Body of pancreas (tissue), 4 donors: ENCODE measurements at regions not wholly inside any gene's neighbourhood (a gene's known extent, or its start where the extent isn't known, plus 50 kb on each side); places are given as distances from the start of the nearest gene placed in this dataset.
"Not testable (repeated sequence)": the region's sequence is repeated elsewhere in the genome, so short reads cannot be mapped to it uniquely, and the experiment has no call there.

Experiments used
- ATAC-seq: fragments of 150-250 bp; one replicate; pipeline ENCODE4 v1.9.1; 2016
- DNase-seq, 4 donors: peaks; one replicate each; pipeline ENCODE4 v3.0.0-alpha.2; 2019
- H3K27ac ChIP-seq, 4 donors: fragments of 200-600 bp; sonication (generic); 1 replicate in 3 of 4; 2 replicates in 1 of 4; pipeline versions ENCODE4 v1.5.1 to v1.6.1; 2016 to 2019; ENCODE audit warnings: mild to moderate bottlenecking in 1 of 4, mixed read lengths in 1 of 4, moderate library complexity in 1 of 4
- H3K27me3 ChIP-seq, 2 donors: fragments of 200-600 bp; sonication (generic); one replicate each; pipeline ENCODE4 v1.6.0; 2016; ENCODE audit warnings: mild to moderate bottlenecking in 1 of 2
- H3K36me3 ChIP-seq, 2 donors: fragments of 200-600 bp; sonication (generic); replicated peaks in 1 of 2; 2 replicates each; pipeline ENCODE4 v1.5.1; 2016; ENCODE audit warnings: low read depth in 2 of 2; ENCODE audit not compliant: insufficient read depth in 1 of 2
- H3K4me1 ChIP-seq: fragments of 200-600 bp; sonication (generic); one replicate; pipeline ENCODE4 v1.6.0; 2016
- H3K4me3 ChIP-seq, 2 donors: fragments of 200-600 bp; sonication (generic); 1 replicate in 1 of 2; 2 replicates in 1 of 2; pipeline ENCODE4 v1.5.1; 2016 to 2019
- H3K9me3 ChIP-seq, 3 donors: fragments of 200-600 bp; sonication (generic); 1 replicate in 2 of 3; 2 replicates in 1 of 3; pipeline ENCODE4 v1.5.1; 2016
- CTCF ChIP-seq, 7 experiments: fragments of 450-650 bp in 4 of 7; fragments of 200-600 bp in 3 of 7; sonication (generic) in 3 of 7; IDR thresholded peaks; one replicate each; pipeline ENCODE4 v1.5.1; 2016 to 2019; ENCODE audit warnings: antibody characterized with exemption in 7 of 7
- POLR2A ChIP-seq, 3 donors: fragments of 450-650 bp; IDR thresholded peaks; one replicate each; pipeline ENCODE4 v1.6.1; 2016; ENCODE audit warnings: antibody characterized with exemption in 3 of 3, mild to moderate bottlenecking in 2 of 3
- WGBS, 2 donors: methylation state at CpG; one replicate each; pipeline ENCODE4 v1.1.5; 2017; 5-methylcytosine and 5-hydroxymethylcytosine counted together
- intact Hi-C: fragments of 100-400 bp; cut with DNase I; formaldehyde crosslinking; loops from one replicate; pipeline ENCODE4 v1.15.1; 2023

- no peaks in the 10 kb centered on the region for H3K9me3 ChIP-seq
- no peaks in the 10 kb centered on the region for H3K27me3 ChIP-seq
- ATAC-seq (no peak), DNase-seq (no peak)
- no peaks in the 10 kb centered on the region for H3K4me1 ChIP-seq
- no peak for TF ChIP-seq POLR2A (IDR thresholded peaks at IDR 0.05)
- no peak for TF ChIP-seq CTCF (IDR thresholded peaks at IDR 0.05)
- no peak overlapping the region for H3K4me3 ChIP-seq
- H3K36me3 ChIP-seq: no peaks in the 10 kb centered on the region
- WGBS, 2 donors: 72% methylated on average over 5 of the region's 5 CpGs
- H3K27ac ChIP-seq: no peak overlapping the region
- intact Hi-C loops: no loop called here
These were observed 480.9 kb upstream of the TMEFF2 start for GRCh38 chr2:192675681-192676080.

GRCh38 chr2:192669505-192670091, 474.9 kb upstream of the TMEFF2 start:
- 68 to 71% methylated on average over 8 of the region's 8 CpGs for WGBS, 2 donors

GRCh38 chr2:192660555-192660954, 465.8 kb upstream of the TMEFF2 start:
- DNase-seq, H3K9me3 ChIP-seq, H3K4me1 ChIP-seq, intact Hi-C loops, H3K27me3 ChIP-seq, ATAC-seq, H3K4me3 ChIP-seq, H3K36me3 ChIP-seq, H3K27ac ChIP-seq: not testable (repeated sequence)
- WGBS, 2 donors: 58 to 66% methylated on average over 4 of the region's 4 CpGs

More at GRCh38 chr2:192669505-192670091, 474.9 kb upstream of the TMEFF2 start:
- Histone ChIP-seq H3K9me3 (no peaks in the 10 kb centered on the region), H3K36me3 (no peaks in the 10 kb centered on the region), H3K27ac (no peak overlapping the region), H3K4me3 (no peak overlapping the region), H3K27me3 (no peaks in the 10 kb centered on the region), H3K4me1 (no peaks in the 10 kb centered on the region)
- TF ChIP-seq POLR2A (IDR thresholded peaks at IDR 0.05) (no peak), CTCF (IDR thresholded peaks at IDR 0.05) (no peak)
- intact Hi-C loops: no loop called here
- no peak for DNase-seq
- ATAC-seq: no peak

GRCh38 chr2:192657362-192657761, 462.6 kb upstream of the TMEFF2 start:
- WGBS, 2 donors: 50% methylated on average over 3 of the region's 3 CpGs
- no peak for ATAC-seq
- no peak for DNase-seq
- H3K9me3 ChIP-seq: no peaks in the 10 kb centered on the region
- H3K36me3 ChIP-seq: no peaks in the 10 kb centered on the region
- intact Hi-C loops: no loop called here
- H3K27me3 ChIP-seq: no peaks in the 10 kb centered on the region
- no peak overlapping the region for H3K4me3 ChIP-seq
- TF ChIP-seq CTCF (IDR thresholded peaks at IDR 0.05) (no peak), POLR2A (IDR thresholded peaks at IDR 0.05) (no peak)
- no peaks in the 10 kb centered on the region for H3K4me1 ChIP-seq
- no peak overlapping the region for H3K27ac ChIP-seq

- H3K27me3 ChIP-seq: no peaks in the 10 kb centered on the region
- ATAC-seq: no peak
- no peak for DNase-seq
- TF ChIP-seq CTCF (IDR thresholded peaks at IDR 0.05): no peak
- no peak for TF ChIP-seq POLR2A (IDR thresholded peaks at IDR 0.05)
- no peaks in the 10 kb centered on the region for H3K9me3 ChIP-seq
- no peaks in the 10 kb centered on the region for H3K36me3 ChIP-seq
- H3K27ac ChIP-seq: no peak overlapping the region
- no peak overlapping the region for H3K4me3 ChIP-seq
- intact Hi-C loops: no loop called here
- no peaks in the 10 kb centered on the region for H3K4me1 ChIP-seq
- 46 to 58% methylated on average over 3 of the region's 3 CpGs for WGBS, 2 donors
These were observed 461.2 kb upstream of the TMEFF2 start for GRCh38 chr2:192655916-192656315.
